AG10803 (cell line): ENCODE measurements at regions not wholly inside any gene's neighbourhood (a gene's known extent, or its start where the extent isn't known, plus 50 kb on each side); places are given as distances from the start of the nearest gene placed in this dataset.

Experiments used
- DNase-seq: peaks from one replicate; pipeline ENCODE4 v3.0.0; 2010; ENCODE audit warnings: low read depth
- H3K4me3 ChIP-seq: 2 replicates; pipeline ENCODE4 v1.5.1; 2011; ENCODE audit warnings: mild to moderate bottlenecking, low read length, control low read depth
- TF ChIP-seq, protein P1 (sequence below): conservative IDR thresholded peaks from 2 replicates; pipeline ENCODE4 v1.5.1; 2011; ENCODE audit warnings: mild to moderate bottlenecking, low read length, control low read depth, inconsistent platforms

DNA sequence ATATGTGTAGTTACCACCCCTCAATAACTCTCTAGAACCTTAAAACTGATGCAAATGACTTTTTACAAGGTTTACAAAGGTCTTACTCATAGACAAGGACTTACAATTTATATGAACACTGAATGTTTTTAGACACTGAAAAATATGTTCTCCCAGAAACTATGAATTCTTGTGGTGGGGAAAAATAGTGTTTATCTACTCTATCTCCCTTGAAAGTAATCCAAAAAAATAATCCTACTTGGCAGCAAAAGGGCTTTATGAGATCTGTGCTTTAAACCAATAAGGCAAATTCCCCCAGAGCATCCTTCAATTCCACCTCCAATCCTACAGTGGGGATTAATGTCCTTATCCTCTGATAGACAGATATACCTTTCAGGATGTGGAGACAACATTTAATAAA is 1984.1 kb upstream of the RAG2 start:
- TF ChIP-seq, protein P1, sequence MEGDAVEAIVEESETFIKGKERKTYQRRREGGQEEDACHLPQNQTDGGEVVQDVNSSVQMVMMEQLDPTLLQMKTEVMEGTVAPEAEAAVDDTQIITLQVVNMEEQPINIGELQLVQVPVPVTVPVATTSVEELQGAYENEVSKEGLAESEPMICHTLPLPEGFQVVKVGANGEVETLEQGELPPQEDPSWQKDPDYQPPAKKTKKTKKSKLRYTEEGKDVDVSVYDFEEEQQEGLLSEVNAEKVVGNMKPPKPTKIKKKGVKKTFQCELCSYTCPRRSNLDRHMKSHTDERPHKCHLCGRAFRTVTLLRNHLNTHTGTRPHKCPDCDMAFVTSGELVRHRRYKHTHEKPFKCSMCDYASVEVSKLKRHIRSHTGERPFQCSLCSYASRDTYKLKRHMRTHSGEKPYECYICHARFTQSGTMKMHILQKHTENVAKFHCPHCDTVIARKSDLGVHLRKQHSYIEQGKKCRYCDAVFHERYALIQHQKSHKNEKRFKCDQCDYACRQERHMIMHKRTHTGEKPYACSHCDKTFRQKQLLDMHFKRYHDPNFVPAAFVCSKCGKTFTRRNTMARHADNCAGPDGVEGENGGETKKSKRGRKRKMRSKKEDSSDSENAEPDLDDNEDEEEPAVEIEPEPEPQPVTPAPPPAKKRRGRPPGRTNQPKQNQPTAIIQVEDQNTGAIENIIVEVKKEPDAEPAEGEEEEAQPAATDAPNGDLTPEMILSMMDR: no peak
- H3K4me3 ChIP-seq: no peak overlapping the region
- no peak for DNase-seq

DNA sequence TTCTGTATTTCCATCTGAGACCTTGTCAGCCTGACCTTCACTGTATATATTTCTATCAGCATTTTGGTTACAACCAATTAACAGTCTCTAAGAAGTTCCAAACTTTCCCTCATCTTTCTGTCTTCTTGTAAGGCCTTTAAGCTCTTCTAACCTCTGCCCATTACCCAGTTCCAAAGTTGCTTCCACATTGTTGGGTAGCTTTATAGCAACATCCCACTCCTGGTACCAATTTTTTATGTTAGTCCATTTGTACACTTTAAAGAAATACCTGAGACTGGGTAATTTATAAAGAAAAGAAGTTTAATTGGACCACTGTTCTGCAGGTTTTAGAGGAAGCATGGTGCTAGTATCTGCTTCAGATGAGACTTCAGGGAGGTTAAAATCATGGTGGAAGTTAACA is 1979.7 kb upstream of the RAG2 start:
- TF ChIP-seq, protein P1: no peak
- DNase-seq: no peak
- no peak overlapping the region for H3K4me3 ChIP-seq

DNA sequence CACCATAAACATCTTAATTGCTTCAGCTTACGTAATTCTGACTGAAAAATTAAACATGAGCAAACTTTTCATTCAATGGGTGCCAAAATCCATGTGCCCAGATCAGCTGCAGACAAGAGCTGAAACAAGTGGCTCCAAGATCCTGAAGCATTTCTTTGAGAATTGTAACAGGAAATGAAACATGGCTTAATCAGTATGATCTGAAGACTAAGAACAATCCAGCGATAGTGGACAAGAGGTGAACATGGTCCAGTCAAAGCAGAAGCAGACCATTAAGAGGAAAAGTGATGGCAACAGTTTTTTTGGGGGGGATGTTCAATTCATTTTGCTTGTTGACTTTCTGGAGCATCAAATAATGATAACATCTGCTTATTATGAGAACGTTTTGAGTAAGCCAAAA is 1964.5 kb upstream of the RAG2 start:
- no peak for DNase-seq
- H3K4me3 ChIP-seq: no peak overlapping the region
- TF ChIP-seq, protein P1: no peak

DNA sequence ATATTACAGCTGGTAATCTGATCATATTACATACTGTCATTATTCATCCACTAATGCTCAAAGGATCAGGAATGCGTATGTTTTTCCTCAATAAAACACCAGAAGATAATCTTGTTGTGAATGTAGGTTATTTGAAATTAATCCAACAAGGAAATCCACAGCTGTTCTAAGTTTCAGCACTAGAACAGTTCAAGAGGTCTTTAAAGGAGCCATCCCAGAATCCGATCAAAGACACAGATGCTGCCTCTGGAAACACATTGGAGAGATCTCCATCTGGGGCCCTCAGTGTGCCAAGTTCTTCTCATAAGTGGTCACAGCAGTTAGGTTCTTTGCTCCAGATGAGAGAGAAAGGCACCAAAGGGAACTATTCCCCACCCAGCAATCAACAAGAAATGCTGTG is 1955.1 kb upstream of the RAG2 start:
- TF ChIP-seq, protein P1: no peak
- DNase-seq: no peak
- H3K4me3 ChIP-seq: no peak overlapping the region

DNA sequence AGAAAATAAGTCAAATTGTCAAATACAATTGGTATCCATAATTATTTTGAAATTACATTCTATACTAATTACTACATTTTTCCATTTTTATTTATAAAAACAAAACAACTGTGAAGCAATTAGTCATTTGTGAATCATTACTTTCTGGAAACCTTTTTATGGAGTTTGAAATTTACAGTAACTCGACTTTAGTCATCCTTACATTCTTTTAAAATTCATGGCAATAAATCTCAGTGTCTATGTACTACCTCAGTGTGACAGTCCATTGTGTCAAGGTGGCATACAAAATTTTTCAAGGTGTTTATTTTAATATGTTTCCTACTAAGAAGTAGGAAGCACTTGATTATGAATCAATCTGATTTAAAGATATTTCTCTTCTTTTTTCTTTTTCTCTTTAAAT is 1949.4 kb upstream of the RAG2 start:
- H3K4me3 ChIP-seq: no peak overlapping the region
- TF ChIP-seq, protein P1: no peak

DNA sequence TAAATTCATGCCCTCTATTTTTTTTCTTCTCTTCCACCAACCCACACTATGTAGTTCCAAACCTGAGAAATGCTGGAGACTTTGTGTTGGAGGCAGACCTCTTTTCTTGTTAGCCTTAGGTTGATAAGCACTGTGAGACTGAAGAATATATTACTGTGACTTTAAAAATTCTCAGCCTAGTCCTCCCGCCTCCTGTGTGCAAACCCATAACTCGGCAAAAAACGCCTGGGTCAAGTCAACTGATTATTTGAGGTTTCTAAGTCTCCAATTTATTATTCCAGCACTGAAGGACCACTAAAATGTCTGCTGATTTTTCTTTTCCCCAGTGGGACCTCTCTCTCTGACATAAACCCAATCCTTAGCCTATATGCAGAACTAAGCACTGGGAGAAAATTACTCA is 1946.0 kb upstream of the RAG2 start:
- DNase-seq: no peak
- TF ChIP-seq, protein P1: no peak
- H3K4me3 ChIP-seq: no peak overlapping the region

More for the DNA sequence above, 1949.4 kb upstream of the RAG2 start:
- DNase-seq: no peak

DNA sequence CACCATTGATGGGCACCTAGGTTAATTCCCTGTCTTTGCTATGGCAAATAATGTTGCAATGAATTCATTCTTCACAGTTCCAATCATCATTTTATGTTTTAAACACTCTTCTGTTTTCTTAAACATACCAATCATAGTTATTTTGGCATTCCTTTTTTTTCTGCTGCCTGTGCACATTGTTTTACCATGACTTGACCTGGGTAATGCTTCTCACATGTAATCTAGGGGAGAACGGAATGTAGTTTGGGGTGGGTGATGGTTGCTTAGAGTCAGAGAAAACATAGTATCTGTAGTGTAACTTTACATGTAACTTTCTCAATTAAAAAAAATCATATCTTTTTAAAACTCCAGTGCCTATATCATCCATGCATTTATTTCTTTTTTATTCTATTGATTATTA is 1945.3 kb upstream of the RAG2 start:
- no peak overlapping the region for H3K4me3 ChIP-seq
- TF ChIP-seq, protein P1: no peak
- no peak for DNase-seq
